ENCODE measurements at regions not wholly inside any gene's neighbourhood (a gene's known extent, or its start where the extent isn't known, plus 50 kb on each side); places are given as distances from the start of the nearest gene placed in this dataset.

DNA sequence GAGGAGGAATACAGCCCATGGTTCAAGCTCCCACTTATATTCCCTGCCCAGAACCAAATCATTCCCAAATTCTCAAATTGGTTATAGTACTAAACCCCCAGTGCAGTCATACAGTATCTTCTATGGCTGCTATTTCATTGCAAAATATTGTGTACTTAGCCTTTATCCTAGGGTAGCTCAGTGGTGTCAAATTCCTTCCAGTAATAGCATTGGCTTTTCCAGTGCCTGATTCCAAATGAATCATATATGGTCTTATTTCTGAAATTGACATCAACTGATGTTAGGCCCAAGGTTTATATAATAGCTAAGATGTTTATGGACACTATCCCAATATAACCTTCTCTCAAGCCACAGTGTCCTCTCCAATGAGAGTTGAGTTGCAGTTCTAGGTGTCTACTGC is 256.7 kb downstream of the NDUFS4 start:
- Histone ChIP-seq H3K79me2 (ENCODE audit: insufficient read depth, low read length) (no peaks in the 10 kb centered on the region), H3K27me3 (ENCODE audit: control insufficient read depth in 2 of 2, insufficient read depth in 2 of 2, low read length in 2 of 2) (no peaks in the 10 kb centered on the region), H3K4me2 (replicated peaks; ENCODE audit: extremely low read depth, low read length, poor library complexity, severe bottlenecking) (no peak overlapping the region), H4K20me1 (ENCODE audit: insufficient read depth, low read length) (no peaks in the 10 kb centered on the region), H3K9ac (ENCODE audit: insufficient read depth, low read length, poor library complexity, severe bottlenecking) (no peak overlapping the region), H3K4me1 (ENCODE audit: control insufficient read depth in 1 of 2, insufficient read depth in 2 of 2, low read length in 2 of 2) (no peaks in the 10 kb centered on the region), H3K4me3 (replicated peaks in 1 of 3; ENCODE audit: low read depth in 2 of 3, low read length in 3 of 3) (no peak overlapping the region), H3K27ac (ENCODE audit: low read depth in 1 of 2, low read length in 2 of 2) (no peak overlapping the region), H3K9me3 (replicated peaks in 1 of 2; ENCODE audit: control insufficient read depth in 1 of 2, insufficient read depth in 1 of 2, low read length in 2 of 2) (no peaks in the 10 kb centered on the region), H2AFZ (ENCODE audit: insufficient read depth, low read depth, low read length, poor library complexity, severe bottlenecking) (no peak overlapping the region), H3K36me3 (replicated peaks in 1 of 2; ENCODE audit: control insufficient read depth in 1 of 2, insufficient read depth in 2 of 2, low read length in 2 of 2) (no peaks in the 10 kb centered on the region)
- no peak overlapping the region for H3K27ac Mint-ChIP-seq
- TF ChIP-seq, protein P1, sequence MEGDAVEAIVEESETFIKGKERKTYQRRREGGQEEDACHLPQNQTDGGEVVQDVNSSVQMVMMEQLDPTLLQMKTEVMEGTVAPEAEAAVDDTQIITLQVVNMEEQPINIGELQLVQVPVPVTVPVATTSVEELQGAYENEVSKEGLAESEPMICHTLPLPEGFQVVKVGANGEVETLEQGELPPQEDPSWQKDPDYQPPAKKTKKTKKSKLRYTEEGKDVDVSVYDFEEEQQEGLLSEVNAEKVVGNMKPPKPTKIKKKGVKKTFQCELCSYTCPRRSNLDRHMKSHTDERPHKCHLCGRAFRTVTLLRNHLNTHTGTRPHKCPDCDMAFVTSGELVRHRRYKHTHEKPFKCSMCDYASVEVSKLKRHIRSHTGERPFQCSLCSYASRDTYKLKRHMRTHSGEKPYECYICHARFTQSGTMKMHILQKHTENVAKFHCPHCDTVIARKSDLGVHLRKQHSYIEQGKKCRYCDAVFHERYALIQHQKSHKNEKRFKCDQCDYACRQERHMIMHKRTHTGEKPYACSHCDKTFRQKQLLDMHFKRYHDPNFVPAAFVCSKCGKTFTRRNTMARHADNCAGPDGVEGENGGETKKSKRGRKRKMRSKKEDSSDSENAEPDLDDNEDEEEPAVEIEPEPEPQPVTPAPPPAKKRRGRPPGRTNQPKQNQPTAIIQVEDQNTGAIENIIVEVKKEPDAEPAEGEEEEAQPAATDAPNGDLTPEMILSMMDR (IDR thresholded peaks at IDR 0.05): no peak
- H3K9me3 Mint-ChIP-seq: peaks cover 0 to 4% (median 0%) of the 10 kb centered on the region in 7 donors
- DNase-seq: no peak
- peaks cover 0 to 6% (median 2%) of the 10 kb centered on the region in 3 donors for H3K27me3 Mint-ChIP-seq (ENCODE audit: low read depth in 3 of 3)
- no peaks in the 10 kb centered on the region for H3K4me1 Mint-ChIP-seq
- intact Hi-C loops (cut with micrococcal nuclease): no loop called here
- no peak overlapping the region for H3K4me3 Mint-ChIP-seq
- no peaks in the 10 kb centered on the region for H3K36me3 Mint-ChIP-seq

DNA sequence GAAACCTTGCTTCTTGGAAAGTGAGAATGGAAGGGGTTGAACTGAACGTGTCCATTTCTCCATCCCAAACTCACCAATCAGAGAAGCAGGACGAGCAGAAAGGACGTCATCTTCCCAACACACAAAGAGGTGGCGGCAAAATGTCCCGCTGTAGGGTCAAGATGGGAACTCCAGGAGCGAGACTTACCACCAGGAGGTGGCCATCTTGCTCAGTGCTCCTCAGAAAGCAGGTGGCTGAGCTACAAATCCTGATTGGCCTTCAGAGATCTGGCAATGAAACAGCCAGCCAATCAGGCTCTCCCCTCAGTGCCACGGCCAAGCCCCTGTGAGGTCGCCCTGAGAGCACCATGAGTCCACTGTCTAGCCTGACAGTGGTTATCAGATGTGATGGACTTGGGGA is 259.0 kb downstream of the NDUFS4 start:
- no peaks in the 10 kb centered on the region for H3K36me3 ChIP-seq (replicated peaks in 1 of 2; ENCODE audit: control insufficient read depth in 1 of 2, insufficient read depth in 2 of 2, low read length in 2 of 2)
- H3K4me2 ChIP-seq (replicated peaks; ENCODE audit: extremely low read depth, low read length, poor library complexity, severe bottlenecking): no peak overlapping the region
- Mint-ChIP-seq H3K4me3 (no peak overlapping the region), H3K4me1 (no peaks in the 10 kb centered on the region), H3K9me3 (peaks cover 0 to 2% (median 0%) of the 10 kb centered on the region in 7 donors), H3K36me3 (no peaks in the 10 kb centered on the region), H3K27ac (no peak overlapping the region), H3K27me3 (ENCODE audit: low read depth in 3 of 3) (peaks cover 0 to 8% (median 2%) of the 10 kb centered on the region in 3 donors)
- intact Hi-C loops (cut with micrococcal nuclease): no loop called here
- no peak overlapping the region for H2AFZ ChIP-seq (ENCODE audit: insufficient read depth, low read depth, low read length, poor library complexity, severe bottlenecking)
- 91% methylated on average over 8 of the region's 8 CpGs for WGBS (ENCODE audit: insufficient coverage)
- H4K20me1 ChIP-seq (ENCODE audit: insufficient read depth, low read length): no peaks in the 10 kb centered on the region
- H3K79me2 ChIP-seq (ENCODE audit: insufficient read depth, low read length): no peaks in the 10 kb centered on the region
- H3K4me3 ChIP-seq (replicated peaks in 1 of 3; ENCODE audit: low read depth in 2 of 3, low read length in 3 of 3): no peak overlapping the region
- TF ChIP-seq, protein P1 (IDR thresholded peaks at IDR 0.05): no peak
- H3K9me3 ChIP-seq (replicated peaks in 1 of 2; ENCODE audit: control insufficient read depth in 1 of 2, insufficient read depth in 1 of 2, low read length in 2 of 2): no peaks in the 10 kb centered on the region
- H3K27me3 ChIP-seq (ENCODE audit: control insufficient read depth in 2 of 2, insufficient read depth in 2 of 2, low read length in 2 of 2): no peaks in the 10 kb centered on the region
- no peaks in the 10 kb centered on the region for H3K4me1 ChIP-seq (ENCODE audit: control insufficient read depth in 1 of 2, insufficient read depth in 2 of 2, low read length in 2 of 2)
- H3K27ac ChIP-seq (ENCODE audit: low read depth in 1 of 2, low read length in 2 of 2): no peak overlapping the region
- no peak for DNase-seq
- H3K9ac ChIP-seq (ENCODE audit: insufficient read depth, low read length, poor library complexity, severe bottlenecking): no peak overlapping the region
